ENCODE measurements at regions not wholly inside any gene's neighbourhood (a gene's known extent, or its start where the extent isn't known, plus 50 kb on each side); places are given as distances from the start of the nearest gene placed in this dataset.
"Not testable (repeated sequence)": the region's sequence is repeated elsewhere in the genome, so short reads cannot be mapped to it uniquely, and the experiment has no call there.

- DNase-seq (ENCODE audit: low read depth in 2 of 2) = no peak
Observed at GRCh38 chr3:151555523-151555922, 94.7 kb upstream of the IGSF10 start.

DNA sequence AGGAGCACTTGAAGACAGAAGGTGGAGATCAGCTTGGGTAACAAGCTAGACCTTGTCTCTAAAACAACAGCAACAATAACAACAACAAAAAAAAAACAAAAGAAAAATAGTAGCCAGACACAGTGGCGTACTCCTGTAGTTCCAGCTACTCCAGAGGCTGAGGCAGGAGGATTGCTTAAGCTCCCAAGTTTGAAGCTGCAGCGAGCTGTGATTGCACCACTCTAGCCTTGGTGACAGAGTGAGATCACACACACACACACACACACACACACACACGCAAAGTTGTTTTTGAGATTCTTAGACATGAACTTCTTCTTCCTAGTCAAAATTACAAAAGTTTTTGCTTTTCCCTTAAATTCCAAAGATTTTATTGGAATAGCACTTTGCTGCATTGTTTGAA, 93.0 kb upstream of the IGSF10 start:
- DNase-seq (ENCODE audit: low read depth in 2 of 2) = no peak

GRCh38 chr3:151552589-151552988, 91.7 kb upstream of the IGSF10 start:
- DNase-seq (ENCODE audit: low read depth in 2 of 2) = no peak

DNA sequence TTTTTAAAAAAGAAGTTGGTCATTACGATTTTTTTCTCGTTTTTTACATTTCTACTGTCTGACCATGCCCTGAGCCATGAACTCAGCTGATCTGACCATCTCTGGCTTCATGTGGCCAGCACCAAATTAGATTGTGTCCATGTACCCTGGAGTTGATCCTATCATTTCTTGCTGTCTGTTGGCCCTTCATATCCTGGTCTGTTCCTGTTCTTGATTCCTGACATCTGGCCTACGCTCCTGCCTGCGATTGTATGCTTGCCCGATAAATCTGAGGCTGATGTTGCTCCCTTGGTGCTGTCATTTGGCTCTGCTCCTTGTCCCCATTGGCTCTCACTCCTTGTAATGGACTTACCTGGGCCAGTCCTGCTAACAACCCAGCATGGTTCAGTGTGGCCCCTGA, 89.8 kb upstream of the IGSF10 start:
- no peak for DNase-seq (ENCODE audit: low read depth in 2 of 2)

DNA sequence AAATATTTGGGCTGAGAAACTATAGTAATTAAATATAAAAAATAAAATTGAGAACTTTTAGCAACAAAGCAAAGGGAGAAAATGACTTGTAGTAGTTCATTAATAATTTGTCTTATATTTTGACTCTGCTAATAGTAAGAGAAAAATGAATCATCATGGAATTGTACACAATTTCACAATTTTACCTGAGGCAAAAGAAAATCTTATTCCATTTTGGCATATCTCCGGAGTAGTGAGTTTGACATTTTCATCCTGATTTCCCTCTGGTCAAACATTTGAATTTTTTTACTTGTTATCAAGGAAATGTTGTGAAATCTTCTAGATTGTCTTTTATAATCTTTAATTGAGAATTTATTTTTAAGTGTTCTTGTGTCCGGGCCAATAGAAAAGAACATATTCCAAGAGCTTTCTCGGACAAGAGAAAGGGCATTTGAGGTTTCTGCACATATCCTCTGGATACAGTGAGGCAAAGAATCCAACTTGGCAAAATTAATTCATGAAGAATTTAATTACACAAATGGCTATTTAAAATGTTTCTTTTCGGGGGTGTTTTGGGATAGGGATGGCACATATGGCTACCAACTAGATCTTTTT, 89.3 kb upstream of the IGSF10 start:
- DNase-seq (ENCODE audit: low read depth in 2 of 2) = no peak

DNA sequence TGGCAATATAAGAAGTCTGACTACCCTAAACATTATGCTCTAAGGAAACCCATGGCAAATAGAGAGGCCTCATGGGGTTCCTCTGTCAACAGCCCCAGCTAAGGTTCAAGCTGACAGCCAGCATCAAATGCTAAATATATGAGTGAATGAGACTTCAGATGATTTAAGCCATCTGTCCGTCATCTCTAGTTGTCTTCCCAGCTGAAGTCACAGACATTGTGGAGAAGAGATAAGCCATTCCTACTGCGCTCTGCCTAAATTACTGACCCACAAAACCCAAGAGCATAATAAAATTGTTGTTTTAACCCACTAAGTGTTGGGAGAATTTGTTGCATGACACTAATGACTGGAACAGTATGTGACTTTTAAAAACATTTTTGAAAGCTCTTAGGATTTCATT, 87.3 kb upstream of the IGSF10 start:
- DNase-seq (ENCODE audit: low read depth in 2 of 2) = no peak

- no peak for DNase-seq (ENCODE audit: low read depth in 2 of 2)
Observed at GRCh38 chr3:151544164-151544548, 83.3 kb upstream of the IGSF10 start.

DNA sequence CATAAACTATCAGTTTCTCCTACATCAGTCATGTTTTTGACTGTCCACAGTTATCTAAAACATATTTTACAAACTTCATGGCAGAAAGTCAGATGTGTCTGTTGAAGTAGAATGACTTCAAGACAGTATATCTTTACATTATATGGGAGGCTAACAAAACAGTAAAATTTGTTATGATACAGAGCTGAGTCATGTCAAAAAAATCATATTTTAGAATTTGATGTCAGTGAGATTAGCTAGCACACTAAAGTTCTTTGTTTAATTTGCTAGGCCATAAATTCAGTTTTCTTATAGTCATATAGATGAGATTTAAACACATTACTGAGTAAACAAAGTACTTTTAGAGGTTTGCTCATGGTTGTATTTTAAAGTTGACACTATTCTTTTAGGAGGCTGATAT, 80.3 kb upstream of the IGSF10 start:
- no peak for DNase-seq (ENCODE audit: low read depth in 2 of 2)

- no peak for DNase-seq (ENCODE audit: low read depth in 2 of 2)
Observed at GRCh38 chr3:151539599-151539998, 78.7 kb upstream of the IGSF10 start.

GRCh38 chr3:151538456-151539393, 77.9 kb upstream of the IGSF10 start:
- no peak for DNase-seq (ENCODE audit: low read depth in 2 of 2)

- no peak for DNase-seq (ENCODE audit: low read depth in 2 of 2)
Observed at GRCh38 chr3:151537726-151538125, 76.9 kb upstream of the IGSF10 start.

- no peak for DNase-seq (ENCODE audit: low read depth in 2 of 2)
Observed at GRCh38 chr3:151526757-151527156, 65.9 kb upstream of the IGSF10 start.

DNA sequence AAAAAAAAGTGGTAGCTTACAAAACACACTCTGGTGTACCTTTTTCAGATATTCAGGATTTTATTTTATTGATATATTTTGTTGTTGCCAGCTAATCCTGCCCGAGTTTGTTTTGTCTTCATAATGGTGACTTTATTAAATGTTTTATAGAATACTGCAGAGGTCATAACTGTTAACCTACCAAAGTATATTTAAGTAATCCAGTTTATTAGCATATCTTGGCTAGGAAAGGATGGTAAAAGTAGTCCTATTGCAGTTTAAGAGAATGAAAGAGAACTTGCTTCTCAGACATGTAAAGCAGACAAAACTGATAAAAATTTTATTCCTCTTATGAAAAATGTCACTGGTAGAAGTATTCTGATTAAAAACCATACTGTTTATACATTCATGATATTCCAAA, 59.2 kb upstream of the IGSF10 start:
- DNase-seq (ENCODE audit: low read depth in 2 of 2) = no peak

DNA sequence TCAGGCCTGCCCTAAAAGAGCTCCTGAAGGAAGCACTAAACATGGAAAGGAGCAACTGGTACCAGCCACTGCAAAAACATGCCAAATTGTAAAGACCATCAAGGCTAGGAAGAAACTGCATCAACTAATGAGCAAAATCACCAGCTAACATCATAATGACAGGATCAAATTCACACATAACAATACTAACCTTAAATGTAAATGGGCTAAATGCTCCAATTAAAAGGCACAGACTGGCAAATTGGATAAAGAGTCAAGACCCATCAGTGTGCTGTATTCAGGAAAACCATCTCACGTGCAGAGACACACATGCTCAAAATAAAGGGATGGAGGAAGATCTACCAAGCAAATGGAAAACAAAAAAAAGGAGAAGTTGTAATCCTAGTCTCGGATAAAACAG, 50.6 kb upstream of the IGSF10 start:
- DNase-seq (ENCODE audit: low read depth in 2 of 2) = not testable (repeated sequence)
